ENCODE measurements at regions not wholly inside any gene's neighbourhood (a gene's known extent, or its start where the extent isn't known, plus 50 kb on each side); places are given as distances from the start of the nearest gene placed in this dataset.

DNA sequence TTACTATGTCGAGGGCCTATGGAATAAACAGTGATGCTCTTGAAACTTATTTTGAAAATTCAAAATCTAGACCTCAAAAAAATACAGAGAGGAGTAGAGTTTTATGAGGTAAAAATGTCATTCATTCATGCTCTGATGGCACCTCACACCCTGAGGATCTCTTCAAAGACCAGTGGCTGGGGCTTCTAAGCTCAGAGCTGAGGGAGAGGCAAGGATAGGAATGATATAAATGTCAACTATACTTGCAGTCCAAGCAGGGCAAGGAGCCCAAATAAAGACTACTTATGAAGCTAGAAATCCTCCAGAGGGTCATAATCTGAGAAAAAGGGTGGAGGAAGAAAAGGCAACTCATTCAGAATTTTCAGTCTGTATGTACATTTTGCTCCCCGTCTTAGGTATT lies 136.7 kb upstream of the CARMIL1 start:
- DNase-seq (ENCODE audit: low spot score) = no peak
- H3K27ac ChIP-seq = no peak overlapping the region
- H3K4me1 ChIP-seq (replicated peaks) = no peaks in the 10 kb centered on the region
- TF ChIP-seq, protein P1, sequence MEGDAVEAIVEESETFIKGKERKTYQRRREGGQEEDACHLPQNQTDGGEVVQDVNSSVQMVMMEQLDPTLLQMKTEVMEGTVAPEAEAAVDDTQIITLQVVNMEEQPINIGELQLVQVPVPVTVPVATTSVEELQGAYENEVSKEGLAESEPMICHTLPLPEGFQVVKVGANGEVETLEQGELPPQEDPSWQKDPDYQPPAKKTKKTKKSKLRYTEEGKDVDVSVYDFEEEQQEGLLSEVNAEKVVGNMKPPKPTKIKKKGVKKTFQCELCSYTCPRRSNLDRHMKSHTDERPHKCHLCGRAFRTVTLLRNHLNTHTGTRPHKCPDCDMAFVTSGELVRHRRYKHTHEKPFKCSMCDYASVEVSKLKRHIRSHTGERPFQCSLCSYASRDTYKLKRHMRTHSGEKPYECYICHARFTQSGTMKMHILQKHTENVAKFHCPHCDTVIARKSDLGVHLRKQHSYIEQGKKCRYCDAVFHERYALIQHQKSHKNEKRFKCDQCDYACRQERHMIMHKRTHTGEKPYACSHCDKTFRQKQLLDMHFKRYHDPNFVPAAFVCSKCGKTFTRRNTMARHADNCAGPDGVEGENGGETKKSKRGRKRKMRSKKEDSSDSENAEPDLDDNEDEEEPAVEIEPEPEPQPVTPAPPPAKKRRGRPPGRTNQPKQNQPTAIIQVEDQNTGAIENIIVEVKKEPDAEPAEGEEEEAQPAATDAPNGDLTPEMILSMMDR (IDR thresholded peaks at IDR 0.05) = no peak
- TF ChIP-seq POLR2AphosphoS5 (IDR thresholded peaks at IDR 0.05) (no peak), POLR2A (IDR thresholded peaks at IDR 0.05) (no peak)
- intact Hi-C loops (cut with DNase I) = no loop called here
- no peaks in the 10 kb centered on the region for H3K27me3 ChIP-seq (replicated peaks; ENCODE audit: insufficient read depth)
- 95% methylated on average over 2 of the region's 2 CpGs for WGBS
- H3K4me3 ChIP-seq = no peak overlapping the region
- H3K36me3 ChIP-seq = no peaks in the 10 kb centered on the region
- H3K9me3 ChIP-seq = no peaks in the 10 kb centered on the region

DNA sequence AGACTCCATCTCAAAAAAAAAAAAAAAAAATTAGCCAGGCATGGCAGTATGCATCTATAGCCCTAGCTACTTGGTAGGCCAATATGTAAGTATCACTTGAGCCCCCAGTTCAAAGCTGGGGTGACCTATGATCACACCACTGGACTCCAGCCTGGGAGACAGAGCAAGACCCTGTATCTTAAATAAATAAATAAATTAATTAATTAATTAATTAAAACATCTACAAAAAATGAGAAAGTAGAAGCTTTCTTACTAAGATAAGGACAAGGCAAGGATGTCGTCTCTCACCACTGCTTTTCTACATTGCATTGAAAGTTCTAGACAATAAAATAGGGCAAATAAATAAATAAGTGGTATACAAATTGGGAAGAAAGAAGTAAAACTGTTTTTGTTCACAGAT lies 134.3 kb upstream of the CARMIL1 start:
- Histone ChIP-seq H3K4me3 (no peak overlapping the region), H3K4me1 (replicated peaks) (no peaks in the 10 kb centered on the region), H3K9me3 (no peaks in the 10 kb centered on the region), H3K36me3 (no peaks in the 10 kb centered on the region), H3K27ac (no peak overlapping the region), H3K27me3 (replicated peaks; ENCODE audit: insufficient read depth) (no peaks in the 10 kb centered on the region)
- TF ChIP-seq POLR2AphosphoS5 (IDR thresholded peaks at IDR 0.05) (no peak), POLR2A (IDR thresholded peaks at IDR 0.05) (no peak)
- TF ChIP-seq, protein P1 (IDR thresholded peaks at IDR 0.05) = no peak
- DNase-seq (ENCODE audit: low spot score) = no peak
- intact Hi-C loops (cut with DNase I) = no loop called here
- 95% methylated on average over 1 of the region's 1 CpG for WGBS

DNA sequence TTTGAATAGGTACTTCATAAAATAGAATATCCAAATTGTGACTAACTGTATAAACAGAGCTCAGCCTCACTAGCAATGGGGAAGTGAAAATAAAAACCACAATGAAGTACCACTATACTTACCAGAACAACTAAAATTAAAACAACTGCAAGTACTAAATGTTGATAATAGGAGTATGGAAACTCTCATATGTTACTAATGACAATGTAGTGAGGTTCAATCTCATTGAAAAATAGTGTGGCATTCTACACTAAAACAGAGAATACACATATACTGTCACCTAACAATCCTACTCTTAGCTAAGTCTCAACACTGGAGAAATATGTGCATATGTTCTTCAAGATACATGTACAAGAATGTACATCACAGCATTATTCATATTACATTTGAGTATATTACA lies 132.0 kb upstream of the CARMIL1 start:
- intact Hi-C loops (cut with DNase I) = no loop called here
- Histone ChIP-seq H3K27me3 (replicated peaks; ENCODE audit: insufficient read depth) (no peaks in the 10 kb centered on the region), H3K27ac (no peak overlapping the region), H3K9me3 (no peaks in the 10 kb centered on the region), H3K4me3 (no peak overlapping the region), H3K36me3 (no peaks in the 10 kb centered on the region), H3K4me1 (replicated peaks) (no peaks in the 10 kb centered on the region)
- no peak for DNase-seq (ENCODE audit: low spot score)
- TF ChIP-seq, protein P1 (IDR thresholded peaks at IDR 0.05) = no peak
- TF ChIP-seq POLR2A (IDR thresholded peaks at IDR 0.05) (no peak), POLR2AphosphoS5 (IDR thresholded peaks at IDR 0.05) (no peak)

DNA sequence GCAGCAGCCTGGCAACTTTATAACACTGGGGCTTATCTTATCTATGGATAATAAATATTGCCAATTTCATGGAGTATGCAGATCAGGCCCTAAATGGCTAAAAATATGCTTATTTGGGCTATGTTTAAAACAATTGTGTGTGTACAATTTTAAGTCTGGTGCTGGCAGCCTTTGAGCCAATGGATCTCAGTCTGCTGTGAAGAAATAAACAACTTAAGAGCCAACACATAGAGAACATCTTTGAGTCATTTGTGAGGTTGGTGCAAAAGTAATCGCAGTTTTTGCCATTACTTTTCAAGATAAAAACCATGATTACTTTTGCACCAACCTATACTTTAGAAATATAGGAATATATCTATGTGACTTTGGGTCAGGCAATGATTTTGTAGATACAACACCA lies 129.1 kb upstream of the CARMIL1 start:
- H3K36me3 ChIP-seq = no peaks in the 10 kb centered on the region
- no peaks in the 10 kb centered on the region for H3K9me3 ChIP-seq
- H3K4me1 ChIP-seq (replicated peaks) = no peaks in the 10 kb centered on the region
- intact Hi-C loops (cut with DNase I) = no loop called here
- no peak for DNase-seq (ENCODE audit: low spot score)
- TF ChIP-seq POLR2AphosphoS5 (IDR thresholded peaks at IDR 0.05) (no peak), POLR2A (IDR thresholded peaks at IDR 0.05) (no peak)
- TF ChIP-seq, protein P1 (IDR thresholded peaks at IDR 0.05) = no peak
- H3K27me3 ChIP-seq (replicated peaks; ENCODE audit: insufficient read depth) = no peaks in the 10 kb centered on the region
- 81% methylated on average over 1 of the region's 1 CpG for WGBS
- H3K27ac ChIP-seq = no peak overlapping the region
- H3K4me3 ChIP-seq = no peak overlapping the region

DNA sequence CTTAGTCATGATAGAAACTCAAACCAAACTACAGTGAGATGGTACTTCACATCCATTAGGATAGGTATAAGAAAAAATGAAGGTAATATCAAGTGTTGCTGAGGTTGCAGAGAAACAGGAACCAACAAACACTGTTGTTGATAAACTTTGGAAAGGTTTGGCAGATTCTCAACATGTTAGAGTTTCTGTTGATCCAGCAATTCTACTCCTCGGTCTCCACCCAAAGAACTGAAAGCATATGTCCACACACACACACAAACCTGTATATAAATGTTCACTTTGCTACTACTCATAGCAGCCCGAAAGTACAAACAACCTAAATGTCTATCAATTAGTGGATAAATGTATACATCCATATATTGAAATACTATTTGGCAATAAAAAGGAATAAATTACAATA lies 128.3 kb upstream of the CARMIL1 start:
- H3K36me3 ChIP-seq = no peaks in the 10 kb centered on the region
- H3K9me3 ChIP-seq = no peaks in the 10 kb centered on the region
- H3K4me1 ChIP-seq (replicated peaks) = no peaks in the 10 kb centered on the region
- no peak overlapping the region for H3K27ac ChIP-seq
- intact Hi-C loops (cut with DNase I) = no loop called here
- no peak for DNase-seq (ENCODE audit: low spot score)
- H3K27me3 ChIP-seq (replicated peaks; ENCODE audit: insufficient read depth) = no peaks in the 10 kb centered on the region
- 81% methylated on average over 2 of the region's 2 CpGs for WGBS
- TF ChIP-seq POLR2AphosphoS5 (IDR thresholded peaks at IDR 0.05) = no peak
- TF ChIP-seq, protein P1 (IDR thresholded peaks at IDR 0.05) = no peak
- TF ChIP-seq POLR2A (IDR thresholded peaks at IDR 0.05) = no peak
- H3K4me3 ChIP-seq = no peak overlapping the region
